Tibial nerve (tissue), 4 donors: ENCODE measurements at regions not wholly inside any gene's neighbourhood (a gene's known extent, or its start where the extent isn't known, plus 50 kb on each side); places are given as distances from the start of the nearest gene placed in this dataset.

Experiments used
- EP300 ChIP-seq, 2 donors: sonication (generic); formaldehyde crosslinking; IDR thresholded peaks; one replicate each; pipeline ENCODE4 v1.6.1; 2017; ENCODE audit warnings: antibody characterized with exemption in 2 of 2, mild to moderate bottlenecking in 1 of 2
- POLR2A ChIP-seq, 2 donors: fragments of 450-650 bp; IDR thresholded peaks; one replicate each; pipeline ENCODE4 v1.6.1; 2017; ENCODE audit warnings: antibody characterized with exemption in 2 of 2, mild to moderate bottlenecking in 2 of 2, moderate library complexity in 2 of 2
- TF ChIP-seq, protein P1 (sequence below), 5 experiments: fragments of 200-600 bp in 3 of 5; fragments of 450-650 bp in 2 of 5; sonication (generic) in 3 of 5; IDR thresholded peaks; one replicate each; pipeline ENCODE4 v1.5.1; 2016 to 2019; ENCODE audit warnings: antibody characterized with exemption in 5 of 5, mild to moderate bottlenecking in 3 of 5, moderate library complexity in 2 of 5

- TF ChIP-seq, protein P1, sequence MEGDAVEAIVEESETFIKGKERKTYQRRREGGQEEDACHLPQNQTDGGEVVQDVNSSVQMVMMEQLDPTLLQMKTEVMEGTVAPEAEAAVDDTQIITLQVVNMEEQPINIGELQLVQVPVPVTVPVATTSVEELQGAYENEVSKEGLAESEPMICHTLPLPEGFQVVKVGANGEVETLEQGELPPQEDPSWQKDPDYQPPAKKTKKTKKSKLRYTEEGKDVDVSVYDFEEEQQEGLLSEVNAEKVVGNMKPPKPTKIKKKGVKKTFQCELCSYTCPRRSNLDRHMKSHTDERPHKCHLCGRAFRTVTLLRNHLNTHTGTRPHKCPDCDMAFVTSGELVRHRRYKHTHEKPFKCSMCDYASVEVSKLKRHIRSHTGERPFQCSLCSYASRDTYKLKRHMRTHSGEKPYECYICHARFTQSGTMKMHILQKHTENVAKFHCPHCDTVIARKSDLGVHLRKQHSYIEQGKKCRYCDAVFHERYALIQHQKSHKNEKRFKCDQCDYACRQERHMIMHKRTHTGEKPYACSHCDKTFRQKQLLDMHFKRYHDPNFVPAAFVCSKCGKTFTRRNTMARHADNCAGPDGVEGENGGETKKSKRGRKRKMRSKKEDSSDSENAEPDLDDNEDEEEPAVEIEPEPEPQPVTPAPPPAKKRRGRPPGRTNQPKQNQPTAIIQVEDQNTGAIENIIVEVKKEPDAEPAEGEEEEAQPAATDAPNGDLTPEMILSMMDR (IDR thresholded peaks at IDR 0.05) = no peak
- no peak for TF ChIP-seq POLR2A (IDR thresholded peaks at IDR 0.05)
- TF ChIP-seq EP300 (IDR thresholded peaks at IDR 0.05) = no peak
These were observed 1216.9 kb downstream of the CDH11 start for GRCh38 chr16:63904930-63905329.
